GM18951 (cell line): ENCODE measurements at regions not wholly inside any gene's neighbourhood (a gene's known extent, or its start where the extent isn't known, plus 50 kb on each side); places are given as distances from the start of the nearest gene placed in this dataset.

Experiments used
- POLR2A ChIP-seq: IDR thresholded peaks from 4 replicates; pipeline ENCODE4 v1.6.1; 2011; ENCODE audit warnings: mild to moderate bottlenecking; ENCODE audit not compliant: insufficient read length, insufficient read depth; ENCODE audit errors: extremely low read depth
- in situ Hi-C: fragments of 300-500 bp; cut with MboI; formaldehyde crosslinking; loops from one replicate; pipeline ENCODE4 v1.12.0; 2022; ENCODE audit warnings: low sequenced_read_pairs, mixed read lengths, inconsistent platforms; ENCODE audit not compliant: unreplicated experiment

DNA sequence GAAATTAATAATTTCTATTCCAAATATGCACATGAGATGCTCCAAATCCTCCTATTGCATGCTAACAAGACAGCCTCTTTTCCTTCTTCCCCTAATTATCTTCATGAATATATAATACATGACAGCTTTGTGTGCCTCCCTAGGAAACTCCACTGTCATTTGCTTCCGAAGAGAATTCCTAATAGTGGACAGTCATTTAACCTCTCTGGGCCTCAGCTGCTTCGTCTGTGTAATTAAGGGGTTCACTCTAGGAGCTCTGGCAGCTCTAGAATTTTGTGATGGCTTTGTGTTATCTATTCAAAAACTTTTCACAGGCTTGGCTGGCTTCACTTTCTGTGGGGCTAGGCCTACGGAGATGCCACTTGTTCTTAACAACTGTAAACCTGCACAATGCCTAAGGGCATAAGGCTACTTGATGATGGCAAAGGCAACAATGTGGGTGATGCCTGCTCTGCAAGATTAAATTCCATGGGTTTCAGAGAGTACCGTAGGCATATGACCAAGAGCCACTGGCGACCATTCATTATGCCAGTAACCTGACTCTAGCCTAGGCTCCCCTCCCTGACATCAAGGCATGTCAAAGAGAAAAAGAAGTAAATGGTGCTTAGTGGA lies 333.8 kb upstream of the UMPS start:
- in situ Hi-C loops = no loop called here
- no peak for TF ChIP-seq POLR2A

GRCh38 chr3:124397088-124397487 lies 333.2 kb upstream of the UMPS start:
- in situ Hi-C loops = no loop called here

DNA sequence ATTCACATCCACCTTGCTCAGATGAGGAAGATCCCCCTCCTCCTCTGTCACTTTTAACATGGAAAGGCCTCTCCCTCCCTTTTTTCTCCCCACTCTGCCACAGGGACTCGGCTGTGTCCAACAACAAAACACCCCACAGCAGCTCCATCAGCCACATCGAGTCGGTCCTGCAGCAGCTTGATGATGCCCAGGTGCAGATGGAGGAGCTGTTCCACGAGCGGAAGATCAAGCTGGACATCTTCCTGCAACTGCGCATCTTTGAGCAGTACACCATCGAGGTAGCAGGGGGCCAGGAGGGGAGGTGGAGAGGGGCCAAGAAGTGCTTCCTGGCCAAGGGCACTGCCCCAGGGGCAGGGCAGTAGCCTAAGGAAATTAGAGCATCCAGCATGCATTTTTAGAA lies 331.7 kb upstream of the UMPS start:
- in situ Hi-C loops = no loop called here
- no peak for TF ChIP-seq POLR2A

More at GRCh38 chr3:124397088-124397487, 333.2 kb upstream of the UMPS start:
- TF ChIP-seq POLR2A = no peak

DNA sequence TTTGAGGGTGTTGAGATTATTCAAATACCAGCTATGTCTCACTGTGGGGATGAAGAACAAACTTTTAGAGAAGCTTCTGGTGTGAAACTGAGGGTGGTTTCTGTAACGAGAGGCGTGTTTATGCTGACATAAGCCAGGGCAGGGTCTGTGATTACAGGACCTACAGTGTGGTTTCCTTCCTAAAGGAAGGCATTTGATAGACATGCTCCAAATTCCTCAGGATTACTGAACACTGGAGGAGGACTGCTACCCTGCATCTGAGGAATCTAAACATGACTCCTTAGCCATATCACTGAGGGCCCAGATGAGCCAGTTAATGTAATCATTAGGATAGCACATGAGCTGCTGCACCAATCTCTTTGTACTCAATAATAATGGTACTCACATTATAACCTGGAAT lies 328.4 kb upstream of the UMPS start:
- in situ Hi-C loops = no loop called here
- TF ChIP-seq POLR2A = no peak

GRCh38 chr3:124402791-124403190 lies 327.5 kb upstream of the UMPS start:
- in situ Hi-C loops = no loop called here
- no peak for TF ChIP-seq POLR2A

DNA sequence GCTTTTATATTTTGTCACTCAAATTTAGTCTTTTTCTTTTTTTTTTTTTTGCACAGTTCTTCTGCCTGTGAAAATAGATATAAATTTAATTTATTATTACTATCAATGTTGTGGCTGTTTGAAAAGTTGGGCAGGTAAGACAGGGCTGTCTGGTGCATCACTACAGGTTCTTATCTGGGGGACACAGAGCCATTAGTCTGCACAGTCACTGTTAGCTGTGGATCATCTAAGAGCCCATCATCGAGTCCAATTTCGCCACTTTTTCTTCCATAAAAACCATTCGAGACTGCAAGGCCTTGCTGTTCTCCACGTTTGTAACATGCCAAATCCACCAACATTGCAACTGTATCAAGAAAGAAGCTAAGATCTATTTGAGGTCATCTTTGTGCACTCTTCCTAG lies 325.6 kb upstream of the UMPS start:
- no peak for TF ChIP-seq POLR2A

DNA sequence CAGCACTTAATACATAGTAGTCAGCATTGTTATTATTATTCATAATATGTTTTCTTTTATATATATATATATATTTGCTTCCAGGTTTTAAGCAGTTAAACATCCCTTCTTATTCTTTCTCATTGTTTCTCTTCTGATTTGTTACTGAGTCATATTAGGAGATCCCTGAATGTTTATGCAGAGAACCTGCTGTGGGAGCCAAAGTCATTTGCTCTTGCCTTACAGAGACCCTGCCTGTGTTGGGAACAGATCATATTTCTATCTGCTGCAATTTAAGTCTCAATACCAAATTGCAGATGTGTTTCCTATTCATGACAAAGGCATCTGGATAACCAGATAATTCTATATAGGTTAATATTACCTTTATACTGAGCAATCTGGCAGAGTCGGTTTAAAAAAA lies 323.0 kb upstream of the UMPS start:
- TF ChIP-seq POLR2A = no peak
- in situ Hi-C loops = no loop called here

More for the DNA sequence above, 325.6 kb upstream of the UMPS start:
- in situ Hi-C loops = no loop called here

GRCh38 chr3:124409650-124410275 lies 320.5 kb upstream of the UMPS start:
- no peak for TF ChIP-seq POLR2A
- in situ Hi-C loops = no loop called here

GRCh38 chr3:124410471-124410870 lies 319.8 kb upstream of the UMPS start:
- TF ChIP-seq POLR2A = no peak
- in situ Hi-C loops = no loop called here

- TF ChIP-seq POLR2A = no peak
- in situ Hi-C loops = no loop called here
These were observed 318.5 kb upstream of the UMPS start for GRCh38 chr3:124411728-124412127.

DNA sequence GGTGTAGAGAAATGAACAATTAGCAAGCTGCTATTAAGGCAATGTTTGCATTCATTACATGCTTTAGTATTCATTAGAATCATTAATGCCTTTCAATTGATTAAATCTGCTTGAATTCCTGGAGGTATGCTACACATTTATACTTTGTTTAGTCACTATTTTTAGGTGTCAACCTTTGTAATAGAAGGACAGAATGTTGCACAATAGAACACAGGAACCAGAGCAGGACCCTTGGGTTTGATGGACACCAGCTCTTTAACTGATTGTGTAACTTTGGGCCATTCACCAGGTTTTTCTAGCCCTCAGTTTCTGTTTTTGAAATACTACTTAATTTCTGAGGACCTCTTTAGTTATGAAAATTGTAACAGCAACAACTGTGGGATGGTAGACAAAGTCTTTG lies 317.6 kb upstream of the UMPS start:
- no peak for TF ChIP-seq POLR2A
- in situ Hi-C loops = no loop called here

- in situ Hi-C loops = no loop called here
- TF ChIP-seq POLR2A = no peak
These were observed 316.9 kb upstream of the UMPS start for GRCh38 chr3:124413393-124413792.

GRCh38 chr3:124413989-124414598 lies 316.2 kb upstream of the UMPS start:
- TF ChIP-seq POLR2A = no peak
- in situ Hi-C loops = no loop called here

- in situ Hi-C loops = no loop called here
- no peak for TF ChIP-seq POLR2A
These were observed 314.7 kb upstream of the UMPS start for GRCh38 chr3:124415446-124415960.
